ENCODE measurements at regions not wholly inside any gene's neighbourhood (a gene's known extent, or its start where the extent isn't known, plus 50 kb on each side); places are given as distances from the start of the nearest gene placed in this dataset.

DNA sequence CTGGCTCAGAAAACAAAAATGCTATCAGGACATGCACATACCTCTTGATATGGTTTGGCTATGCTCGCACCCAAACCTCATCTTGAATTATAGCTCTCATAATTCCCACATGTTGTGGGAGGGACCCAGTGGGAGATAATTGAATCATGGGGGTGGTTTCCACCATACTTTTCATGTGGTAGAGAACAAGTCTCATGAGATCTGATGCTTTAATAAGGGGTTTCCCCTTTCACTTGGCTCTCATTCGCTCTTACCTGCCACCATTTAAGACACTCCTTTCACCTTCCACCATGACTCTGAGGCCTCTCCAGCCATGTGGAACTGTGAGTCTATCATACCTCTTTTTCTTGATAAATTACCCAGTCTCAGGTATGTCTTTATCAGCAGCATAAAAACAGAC lies 958.6 kb downstream of the TRAM1L1 start:
- no peak overlapping the region for H2BK15ac ChIP-seq (ENCODE audit: low read depth, low read length)
- H3K56ac ChIP-seq (ENCODE audit: insufficient read length, low read depth, low read length) = no peak overlapping the region
- no peak overlapping the region for H3K4me3 Mint-ChIP-seq
- H2BK20ac ChIP-seq (ENCODE audit: low read depth, low read length, poor library complexity, severe bottlenecking) = no peak overlapping the region
- no peaks in the 10 kb centered on the region for H4K20me1 ChIP-seq (ENCODE audit: control insufficient read depth, insufficient read depth, insufficient read length)
- H3K18ac ChIP-seq (ENCODE audit: insufficient read length, low read depth, low read length) = no peak overlapping the region
- no peak overlapping the region for H2BK12ac ChIP-seq (ENCODE audit: insufficient read length, low read depth, low read length)
- no peak overlapping the region for H4K91ac ChIP-seq (ENCODE audit: insufficient read length, low read depth, low read length)
- H3K14ac ChIP-seq (ENCODE audit: insufficient read depth, low read length) = no peak overlapping the region
- 0 out of 5 replicates have a peak, but pooled peaks cover 0 to 1% of the 10 kb centered on the region in 2 experiments for H3K9me3 Mint-ChIP-seq
- H3K9me3 ChIP-seq (ENCODE audit: control insufficient read depth, low read depth, low read length) = no peaks in the 10 kb centered on the region
- H4K8ac ChIP-seq (replicated peaks; ENCODE audit: insufficient read length, low read depth, low read length) = no peak overlapping the region
- no peak overlapping the region for H3K23ac ChIP-seq (ENCODE audit: insufficient read length, low read depth, low read length)
- H3K4ac ChIP-seq (ENCODE audit: low read depth, low read length) = no peak overlapping the region
- no peaks in the 10 kb centered on the region for H3K4me1 Mint-ChIP-seq
- no peak overlapping the region for H3K9ac ChIP-seq (ENCODE audit: extremely low read depth, insufficient read length, low read length)
- no peak overlapping the region for H3K4me2 ChIP-seq (ENCODE audit: insufficient read depth, insufficient read length, low read length)
- H3K36me3 Mint-ChIP-seq (ENCODE audit: insufficient read depth in 1 of 3, low read depth in 3 of 3) = peaks cover 0 to under 1% (median 0%) of the 10 kb centered on the region in 3 experiments; a peak in 1 of 7 replicates
- no peak overlapping the region for H2BK5ac ChIP-seq (ENCODE audit: insufficient read length, low read length)
- no peaks in the 10 kb centered on the region for H3K4me1 ChIP-seq (ENCODE audit: insufficient read depth, low read length)
- no peaks in the 10 kb centered on the region for H3K23me2 ChIP-seq (ENCODE audit: insufficient read length, low read depth, low read length, poor library complexity, severe bottlenecking)
- no peak overlapping the region for H2AFZ ChIP-seq (ENCODE audit: low read length)
- H2AK5ac ChIP-seq (ENCODE audit: insufficient read length, low read length) = no peak overlapping the region
- no peaks in the 10 kb centered on the region for H3K27me3 ChIP-seq (ENCODE audit: insufficient read depth, low read length)
- H3K27ac ChIP-seq (ENCODE audit: insufficient read length, low read depth, low read length) = no peak overlapping the region
- no peaks in the 10 kb centered on the region for H3K79me2 ChIP-seq (ENCODE audit: insufficient read depth, low read length)
- H3K27me3 Mint-ChIP-seq (ENCODE audit: low read depth) = no peaks in the 10 kb centered on the region
- no peaks in the 10 kb centered on the region for H3K79me1 ChIP-seq (ENCODE audit: insufficient read depth, low read depth, low read length, poor library complexity, severe bottlenecking)
- no peak overlapping the region for H3K27ac Mint-ChIP-seq
- H4K5ac ChIP-seq (ENCODE audit: insufficient read length, low read depth, low read length) = no peak overlapping the region
- no CpG with 5 or more reads among the region's 2 CpGs for WGBS (ENCODE audit: extremely low coverage, insufficient read length, low lambda C conversion rate)
- H2BK120ac ChIP-seq (ENCODE audit: low read depth, low read length, poor library complexity, severe bottlenecking) = no peak overlapping the region
- H3T11ph ChIP-seq (ENCODE audit: low read length) = no peak overlapping the region
- no peak for DNase-seq
- TF ChIP-seq, protein P1, sequence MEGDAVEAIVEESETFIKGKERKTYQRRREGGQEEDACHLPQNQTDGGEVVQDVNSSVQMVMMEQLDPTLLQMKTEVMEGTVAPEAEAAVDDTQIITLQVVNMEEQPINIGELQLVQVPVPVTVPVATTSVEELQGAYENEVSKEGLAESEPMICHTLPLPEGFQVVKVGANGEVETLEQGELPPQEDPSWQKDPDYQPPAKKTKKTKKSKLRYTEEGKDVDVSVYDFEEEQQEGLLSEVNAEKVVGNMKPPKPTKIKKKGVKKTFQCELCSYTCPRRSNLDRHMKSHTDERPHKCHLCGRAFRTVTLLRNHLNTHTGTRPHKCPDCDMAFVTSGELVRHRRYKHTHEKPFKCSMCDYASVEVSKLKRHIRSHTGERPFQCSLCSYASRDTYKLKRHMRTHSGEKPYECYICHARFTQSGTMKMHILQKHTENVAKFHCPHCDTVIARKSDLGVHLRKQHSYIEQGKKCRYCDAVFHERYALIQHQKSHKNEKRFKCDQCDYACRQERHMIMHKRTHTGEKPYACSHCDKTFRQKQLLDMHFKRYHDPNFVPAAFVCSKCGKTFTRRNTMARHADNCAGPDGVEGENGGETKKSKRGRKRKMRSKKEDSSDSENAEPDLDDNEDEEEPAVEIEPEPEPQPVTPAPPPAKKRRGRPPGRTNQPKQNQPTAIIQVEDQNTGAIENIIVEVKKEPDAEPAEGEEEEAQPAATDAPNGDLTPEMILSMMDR (conservative IDR thresholded peaks at IDR 0.05) = no peak
